A673 (cell line): ENCODE measurements at regions not wholly inside any gene's neighbourhood (a gene's known extent, or its start where the extent isn't known, plus 50 kb on each side); places are given as distances from the start of the nearest gene placed in this dataset.

Source experiments
- EZH2 ChIP-seq: fragments of 200-600 bp; sonication (generic); IDR thresholded peaks from 2 replicates; pipeline ENCODE4 v1.6.1; 2017; ENCODE audit warnings: borderline replicate concordance, low read depth, mild to moderate bottlenecking, mixed read lengths, antibody characterized with exemption, low read length; ENCODE audit not compliant: poor library complexity, severe bottlenecking
- TF ChIP-seq, protein P1 (sequence below): fragments of 300-800, 200-600 bp; sonication (generic); conservative IDR thresholded peaks from 2 replicates; pipeline ENCODE4 v1.5.1; 2017; ENCODE audit warnings: low read depth, mild to moderate bottlenecking, antibody characterized with exemption, low read length, moderate library complexity, mixed read lengths

DNA sequence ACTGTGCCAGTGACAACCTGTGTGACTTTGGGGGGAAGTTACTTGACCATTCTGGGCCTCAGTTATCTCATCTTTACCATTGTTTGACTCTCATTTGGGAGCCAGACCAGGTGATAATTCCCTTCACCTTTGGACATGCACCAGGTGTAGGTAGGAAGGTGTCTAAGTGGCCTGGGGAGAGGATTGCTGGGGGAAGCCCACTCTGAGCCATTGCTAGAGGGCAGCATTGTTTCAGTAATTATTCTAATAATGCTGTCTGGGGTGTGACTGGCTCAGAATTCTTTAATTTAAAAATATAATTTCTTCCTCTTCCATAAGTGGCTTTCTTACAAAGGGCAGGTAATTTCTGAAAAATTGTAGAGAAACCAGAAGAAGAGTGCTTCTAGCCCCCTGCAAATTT is 104.3 kb downstream of the RTL9 start:
- TF ChIP-seq EZH2 = no peak
- TF ChIP-seq, protein P1, sequence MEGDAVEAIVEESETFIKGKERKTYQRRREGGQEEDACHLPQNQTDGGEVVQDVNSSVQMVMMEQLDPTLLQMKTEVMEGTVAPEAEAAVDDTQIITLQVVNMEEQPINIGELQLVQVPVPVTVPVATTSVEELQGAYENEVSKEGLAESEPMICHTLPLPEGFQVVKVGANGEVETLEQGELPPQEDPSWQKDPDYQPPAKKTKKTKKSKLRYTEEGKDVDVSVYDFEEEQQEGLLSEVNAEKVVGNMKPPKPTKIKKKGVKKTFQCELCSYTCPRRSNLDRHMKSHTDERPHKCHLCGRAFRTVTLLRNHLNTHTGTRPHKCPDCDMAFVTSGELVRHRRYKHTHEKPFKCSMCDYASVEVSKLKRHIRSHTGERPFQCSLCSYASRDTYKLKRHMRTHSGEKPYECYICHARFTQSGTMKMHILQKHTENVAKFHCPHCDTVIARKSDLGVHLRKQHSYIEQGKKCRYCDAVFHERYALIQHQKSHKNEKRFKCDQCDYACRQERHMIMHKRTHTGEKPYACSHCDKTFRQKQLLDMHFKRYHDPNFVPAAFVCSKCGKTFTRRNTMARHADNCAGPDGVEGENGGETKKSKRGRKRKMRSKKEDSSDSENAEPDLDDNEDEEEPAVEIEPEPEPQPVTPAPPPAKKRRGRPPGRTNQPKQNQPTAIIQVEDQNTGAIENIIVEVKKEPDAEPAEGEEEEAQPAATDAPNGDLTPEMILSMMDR = peak; percentile 49
